ENCODE measurements at regions not wholly inside any gene's neighbourhood (a gene's known extent, or its start where the extent isn't known, plus 50 kb on each side); places are given as distances from the start of the nearest gene placed in this dataset.

DNA sequence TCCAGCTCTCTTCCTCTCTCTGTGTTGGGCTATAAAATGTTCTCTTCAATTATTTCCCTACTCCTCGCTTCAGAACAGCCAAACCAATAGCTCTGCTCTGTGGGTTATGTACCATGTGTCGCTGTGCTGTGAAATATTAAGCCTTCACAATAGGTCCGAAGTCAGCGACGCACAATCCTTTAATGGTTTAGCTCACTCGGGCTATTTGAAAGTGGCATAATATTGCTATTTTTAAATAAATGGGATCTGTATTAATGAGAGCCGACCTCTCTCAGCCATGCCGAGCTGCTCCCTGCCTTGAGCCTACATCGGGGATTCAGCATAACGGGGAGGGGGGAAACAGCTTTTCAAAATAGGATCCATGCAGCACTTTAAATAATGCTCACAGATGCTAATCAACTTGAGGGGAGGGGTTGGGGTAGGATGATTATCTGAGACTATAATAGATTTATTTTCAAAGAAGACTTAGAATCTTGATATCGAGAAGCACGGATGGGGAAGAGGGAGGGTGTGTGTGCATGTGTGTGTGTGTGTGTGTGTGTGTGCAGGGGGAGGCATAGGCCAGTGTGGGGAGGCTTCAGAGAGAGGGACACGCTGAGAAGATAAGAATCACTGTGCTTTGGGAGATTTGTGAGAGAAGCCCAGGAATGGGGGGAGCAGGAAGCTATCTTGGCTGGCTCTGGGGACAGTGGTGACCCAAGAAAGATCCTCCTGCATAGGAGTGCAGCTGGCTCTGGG lies 271.5 kb downstream of the NXPE2 start:
- TF ChIP-seq, protein P1, sequence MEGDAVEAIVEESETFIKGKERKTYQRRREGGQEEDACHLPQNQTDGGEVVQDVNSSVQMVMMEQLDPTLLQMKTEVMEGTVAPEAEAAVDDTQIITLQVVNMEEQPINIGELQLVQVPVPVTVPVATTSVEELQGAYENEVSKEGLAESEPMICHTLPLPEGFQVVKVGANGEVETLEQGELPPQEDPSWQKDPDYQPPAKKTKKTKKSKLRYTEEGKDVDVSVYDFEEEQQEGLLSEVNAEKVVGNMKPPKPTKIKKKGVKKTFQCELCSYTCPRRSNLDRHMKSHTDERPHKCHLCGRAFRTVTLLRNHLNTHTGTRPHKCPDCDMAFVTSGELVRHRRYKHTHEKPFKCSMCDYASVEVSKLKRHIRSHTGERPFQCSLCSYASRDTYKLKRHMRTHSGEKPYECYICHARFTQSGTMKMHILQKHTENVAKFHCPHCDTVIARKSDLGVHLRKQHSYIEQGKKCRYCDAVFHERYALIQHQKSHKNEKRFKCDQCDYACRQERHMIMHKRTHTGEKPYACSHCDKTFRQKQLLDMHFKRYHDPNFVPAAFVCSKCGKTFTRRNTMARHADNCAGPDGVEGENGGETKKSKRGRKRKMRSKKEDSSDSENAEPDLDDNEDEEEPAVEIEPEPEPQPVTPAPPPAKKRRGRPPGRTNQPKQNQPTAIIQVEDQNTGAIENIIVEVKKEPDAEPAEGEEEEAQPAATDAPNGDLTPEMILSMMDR (IDR thresholded peaks at IDR 0.05) = no peak
- TF ChIP-seq EZH2phosphoT487 (IDR thresholded peaks at IDR 0.05) = no peak

Data from neural progenitor cell (in vitro differentiated cells).